ENCODE measurements at regions not wholly inside any gene's neighbourhood (a gene's known extent, or its start where the extent isn't known, plus 50 kb on each side); places are given as distances from the start of the nearest gene placed in this dataset.

DNA sequence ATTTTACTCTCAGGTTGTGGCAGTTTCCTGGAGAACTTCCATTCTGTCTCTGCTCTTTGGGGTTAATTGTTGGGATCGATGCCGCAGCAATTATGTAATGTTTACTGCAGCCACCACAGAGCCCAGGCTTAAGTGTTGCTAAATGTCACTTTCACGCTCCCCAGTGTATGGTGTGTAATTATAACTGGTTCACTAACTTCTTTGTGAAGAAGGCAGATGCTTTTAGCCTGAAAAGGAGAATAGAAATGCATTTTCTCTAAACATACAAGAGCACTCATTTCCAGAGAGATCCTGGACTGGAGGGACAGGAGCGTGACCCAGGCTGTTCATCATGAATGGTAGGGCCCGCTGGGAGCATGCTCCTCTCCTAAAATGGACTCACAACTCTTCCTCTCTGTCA, 132.2 kb upstream of the PLET1 start:
- intact Hi-C loops (cut with DNase I), result no loop called here
- DNase-seq (ENCODE audit: missing footprints) (no peak), ATAC-seq (no peak)

DNA sequence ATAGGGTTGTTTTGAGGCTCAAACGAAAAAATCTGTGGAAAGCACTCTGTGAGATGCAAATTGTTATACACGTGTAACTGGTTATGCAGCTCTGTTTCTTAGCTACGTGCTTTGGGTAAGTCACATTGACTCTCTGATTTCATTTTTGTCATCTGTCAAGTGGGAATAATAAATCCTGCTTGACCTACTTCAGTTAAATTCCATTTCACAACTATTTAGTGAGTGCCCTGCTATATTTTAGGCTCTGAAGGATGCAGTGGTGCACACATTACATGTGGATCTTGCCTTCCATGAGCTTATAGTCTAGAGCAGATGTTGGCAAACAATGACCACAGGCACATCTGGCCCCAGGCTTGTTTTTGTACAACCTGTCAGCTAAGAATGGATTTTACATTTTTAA, 133.6 kb upstream of the PLET1 start:
- DNase-seq (ENCODE audit: missing footprints) (no peak), ATAC-seq (no peak)
- intact Hi-C loops (cut with DNase I), result no loop called here

GRCh38 chr11:112396076-112396475, 135.4 kb upstream of the PLET1 start:
- intact Hi-C loops (cut with DNase I), result no loop called here

GRCh38 chr11:112398798-112399478, 138.3 kb upstream of the PLET1 start:
- intact Hi-C loops (cut with DNase I), result no loop called here
- DNase-seq (ENCODE audit: missing footprints), result no peak
- no peak for ATAC-seq

More at GRCh38 chr11:112396076-112396475, 135.4 kb upstream of the PLET1 start:
- DNase-seq (ENCODE audit: missing footprints) (no peak), ATAC-seq (no peak)

DNA sequence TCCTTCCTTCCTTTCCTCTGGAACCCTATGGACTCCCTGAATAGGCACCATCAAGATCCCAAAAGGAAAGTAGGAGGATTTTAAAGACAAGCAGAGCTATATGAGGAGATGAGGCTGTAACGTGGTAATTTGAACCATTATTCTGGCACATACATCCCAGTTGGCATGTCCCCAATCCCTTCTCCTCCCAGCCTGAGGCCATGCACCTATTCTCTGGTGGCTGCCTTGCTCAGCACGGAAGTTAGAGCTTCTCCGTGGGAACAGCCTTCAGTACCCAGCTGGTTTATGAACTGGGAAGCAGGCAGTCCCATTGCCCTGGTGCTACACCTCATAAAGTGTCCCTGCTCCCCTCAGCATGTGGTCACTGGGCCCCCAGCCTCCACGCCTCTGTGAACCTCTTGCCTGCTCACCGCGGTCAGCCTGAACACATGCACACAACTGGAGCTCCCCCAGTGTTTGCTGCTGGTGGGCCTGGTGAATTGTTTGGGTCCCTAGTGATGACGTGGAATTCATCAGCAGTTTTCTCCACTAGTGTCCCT, 139.9 kb upstream of the PLET1 start:
- no peak for DNase-seq (ENCODE audit: missing footprints)
- intact Hi-C loops (cut with DNase I), result no loop called here
- no peak for ATAC-seq

- DNase-seq (ENCODE audit: missing footprints) (no peak), ATAC-seq (no peak)
- intact Hi-C loops (cut with DNase I), result no loop called here
Measured at GRCh38 chr11:112401036-112401769, 140.5 kb upstream of the PLET1 start.

DNA sequence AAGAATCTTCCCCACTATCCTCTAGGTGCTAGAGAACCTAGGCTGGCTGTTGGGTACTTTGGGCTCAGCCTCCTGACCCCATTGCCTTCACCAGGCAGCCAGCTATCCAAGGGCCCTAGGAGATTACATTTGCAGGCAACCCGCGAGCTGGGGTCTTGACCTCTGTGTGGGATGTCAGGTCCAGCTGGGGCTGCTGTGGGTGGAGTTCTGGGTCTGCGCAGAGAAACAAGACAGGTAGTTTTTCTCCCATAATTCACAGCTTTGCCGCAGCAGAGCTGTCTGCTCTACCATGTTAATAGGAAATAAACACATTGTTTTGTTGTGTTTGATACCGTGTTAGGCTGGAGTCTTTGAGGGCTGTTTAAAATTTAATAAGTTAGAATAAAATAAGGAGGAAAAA, 142.8 kb upstream of the PLET1 start:
- intact Hi-C loops (cut with DNase I), result no loop called here
- DNase-seq (ENCODE audit: missing footprints) (no peak), ATAC-seq (no peak)

GRCh38 chr11:112404112-112404511, 143.5 kb upstream of the PLET1 start:
- intact Hi-C loops (cut with DNase I), result no loop called here
- no peak for ATAC-seq

DNA sequence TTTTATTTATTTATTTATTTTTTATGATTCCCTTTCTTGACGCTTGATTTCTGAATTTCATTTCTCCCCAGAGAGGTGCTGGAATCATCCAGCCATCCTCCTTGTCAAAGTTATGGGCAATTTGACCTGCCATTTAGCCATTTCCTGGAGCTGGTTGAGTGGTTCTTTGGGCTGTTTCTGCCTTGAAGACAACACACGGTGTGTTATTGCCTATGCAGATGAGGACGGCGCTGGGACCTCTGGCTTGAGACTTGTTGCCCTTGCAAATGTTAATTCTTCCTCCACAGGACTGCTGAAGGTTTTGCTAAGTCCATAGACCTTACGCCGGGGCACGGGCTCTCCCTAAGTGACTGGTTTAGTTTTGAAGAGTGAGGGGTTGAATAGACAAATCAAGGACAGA, 147.9 kb upstream of the PLET1 start:
- intact Hi-C loops (cut with DNase I), result no loop called here
- no peak for DNase-seq (ENCODE audit: missing footprints)
- ATAC-seq, result no peak

More at GRCh38 chr11:112404112-112404511, 143.5 kb upstream of the PLET1 start:
- no peak for DNase-seq (ENCODE audit: missing footprints)

DNA sequence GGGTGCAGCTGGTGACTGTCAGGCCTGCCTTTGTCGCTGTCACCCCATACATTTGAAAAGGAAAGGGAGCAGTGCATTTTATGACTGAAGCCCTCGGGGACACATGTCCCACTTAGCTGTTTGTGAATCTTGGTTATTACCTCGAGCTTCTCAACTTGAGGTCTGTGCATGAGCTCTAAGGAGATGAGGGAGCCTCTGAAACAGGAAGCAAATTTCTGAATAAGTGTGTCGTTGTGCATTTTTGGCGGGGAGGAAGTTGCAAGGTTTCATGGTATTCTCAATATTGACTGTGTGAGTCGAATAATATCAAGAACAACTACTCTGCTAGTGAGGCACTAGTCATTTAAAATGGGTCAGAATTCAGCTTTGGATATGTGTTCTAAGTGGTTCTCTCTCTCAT, 149.7 kb upstream of the PLET1 start:
- no peak for ATAC-seq
- intact Hi-C loops (cut with DNase I), result no loop called here
- no peak for DNase-seq (ENCODE audit: missing footprints)

- DNase-seq (ENCODE audit: missing footprints), result no peak
- intact Hi-C loops (cut with DNase I), result no loop called here
- no peak for ATAC-seq
Measured at GRCh38 chr11:112412383-112412782, 151.7 kb upstream of the PLET1 start.

DNA sequence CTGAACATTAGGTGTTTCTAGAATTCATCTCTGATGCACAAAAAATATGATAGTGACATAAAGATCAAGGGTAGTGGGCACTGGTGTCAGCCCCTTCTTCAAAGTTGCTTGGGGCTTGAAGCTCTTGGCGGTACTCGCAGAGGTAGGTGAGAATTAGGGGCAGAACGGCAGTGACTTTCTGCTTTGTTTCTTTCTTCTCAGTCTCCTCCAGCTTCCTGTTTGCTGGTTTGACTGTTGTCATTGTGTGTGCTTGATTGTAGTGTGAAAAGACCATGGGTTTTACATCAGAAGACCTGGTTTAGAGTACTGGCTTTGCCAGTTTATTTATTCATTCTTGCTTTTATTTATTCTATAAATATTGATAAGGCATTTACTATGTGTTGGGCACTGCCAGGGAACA, 156.7 kb upstream of the PLET1 start:
- intact Hi-C loops (cut with DNase I), result no loop called here
- no peak for DNase-seq (ENCODE audit: missing footprints)

GRCh38 chr11:112418438-112418837, 157.8 kb upstream of the PLET1 start:
- DNase-seq (ENCODE audit: missing footprints) (no peak), ATAC-seq (no peak)
- intact Hi-C loops (cut with DNase I), result no loop called here

More for the DNA sequence above, 156.7 kb upstream of the PLET1 start:
- no peak for ATAC-seq

DNA sequence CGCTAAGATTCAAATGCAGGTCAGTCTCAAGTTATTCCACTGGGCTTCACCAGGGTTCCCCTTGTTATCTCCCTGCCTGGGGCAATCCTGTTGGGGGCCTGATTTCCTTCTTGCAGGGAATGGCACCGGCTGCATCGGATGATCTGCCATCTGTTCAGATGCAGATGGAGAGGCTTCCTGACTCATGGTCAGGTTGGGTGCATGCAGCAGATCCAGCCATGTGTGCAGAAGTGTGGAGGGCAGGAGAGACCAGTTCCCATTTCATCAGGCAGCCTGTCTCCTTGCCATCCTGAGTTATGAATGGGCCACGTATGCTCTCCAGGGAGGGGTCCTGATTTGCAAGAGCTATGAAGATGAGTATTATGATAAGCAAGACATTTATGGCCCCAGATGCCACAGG, 161.2 kb upstream of the PLET1 start:
- DNase-seq (ENCODE audit: missing footprints) (no peak), ATAC-seq (no peak)
- intact Hi-C loops (cut with DNase I), result no loop called here

- ATAC-seq, result no peak
- no peak for DNase-seq (ENCODE audit: missing footprints)
- intact Hi-C loops (cut with DNase I), result no loop called here
Measured at GRCh38 chr11:112425121-112425520, 164.5 kb upstream of the PLET1 start.

DNA sequence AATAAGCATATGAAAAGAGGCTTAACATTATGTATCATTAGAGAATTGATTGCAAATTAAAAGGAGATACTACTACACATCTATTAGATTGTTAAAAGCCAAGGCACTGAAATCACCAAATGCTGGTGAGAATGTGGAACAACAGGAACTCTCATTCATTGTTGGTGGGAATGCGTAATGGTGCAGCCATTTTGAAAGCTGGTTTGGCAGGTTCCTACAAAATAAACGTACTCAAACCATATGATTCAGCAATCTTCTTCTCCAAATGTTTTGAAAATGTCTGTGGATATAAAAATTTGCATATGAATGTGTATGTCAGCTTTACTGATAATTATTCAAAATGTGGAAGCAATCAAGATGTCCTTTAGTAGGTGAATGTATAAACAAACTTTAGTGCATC, 176.4 kb upstream of the PLET1 start:
- ATAC-seq, result no peak
- intact Hi-C loops (cut with DNase I), result no loop called here
- DNase-seq (ENCODE audit: missing footprints), result no peak

GRCh38 chr11:112439614-112440013, 179.0 kb upstream of the PLET1 start:
- intact Hi-C loops (cut with DNase I), result no loop called here
- DNase-seq (ENCODE audit: missing footprints) (no peak), ATAC-seq (no peak)

DNA sequence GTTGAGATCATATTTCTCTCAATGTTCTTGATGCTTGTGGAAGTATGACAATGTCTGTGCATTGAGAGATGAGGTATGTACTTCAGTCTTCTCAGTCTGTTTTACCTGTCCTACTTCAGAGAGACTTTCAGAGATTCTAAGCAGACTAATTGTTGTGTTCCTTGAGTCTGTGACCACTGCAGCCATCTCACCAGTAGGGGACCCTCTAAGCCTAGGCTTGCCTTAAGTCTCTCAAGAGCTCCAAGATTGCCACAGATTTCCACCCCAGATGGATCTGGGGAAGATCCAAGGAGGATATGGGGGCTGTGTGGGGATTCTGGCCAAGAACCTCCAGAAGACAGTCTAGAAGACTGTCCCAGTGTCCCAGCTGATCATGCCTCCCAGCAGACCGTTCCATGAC, 179.9 kb upstream of the PLET1 start:
- ATAC-seq, result no peak
- DNase-seq (ENCODE audit: missing footprints), result no peak
- intact Hi-C loops (cut with DNase I), result no loop called here

GRCh38 chr11:112448168-112448567, 187.5 kb upstream of the PLET1 start:
- DNase-seq (ENCODE audit: missing footprints), result no peak
- intact Hi-C loops (cut with DNase I), result no loop called here
- ATAC-seq, result no peak

DNA sequence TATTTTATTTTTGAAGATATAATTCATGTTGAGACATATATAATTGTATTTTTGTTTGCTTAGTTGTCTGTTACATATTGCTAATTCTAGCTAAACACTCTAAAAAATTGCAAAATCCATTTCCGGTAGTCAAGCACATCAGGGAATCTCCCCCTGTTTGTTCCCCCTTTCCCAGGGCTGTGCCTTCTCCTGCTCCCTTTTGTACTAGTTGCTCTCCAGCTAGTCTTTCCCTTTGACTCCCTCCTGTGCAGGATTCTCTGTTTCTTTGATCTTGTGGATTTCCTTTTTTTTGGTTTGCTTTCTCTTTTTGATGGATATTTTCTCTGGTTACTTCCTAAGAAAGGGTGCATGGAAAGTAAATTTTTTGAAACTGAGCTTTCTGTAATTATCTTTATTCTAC, 188.1 kb upstream of the PLET1 start:
- ATAC-seq (no peak), DNase-seq (ENCODE audit: missing footprints) (no peak)
- intact Hi-C loops (cut with DNase I), result no loop called here

Measured in Right ventricle myocardium inferior (tissue), 1 donor.